Heart right ventricle (tissue), 16 donors: ENCODE measurements at regions not wholly inside any gene's neighbourhood (a gene's known extent, or its start where the extent isn't known, plus 50 kb on each side); places are given as distances from the start of the nearest gene placed in this dataset.

Experiments used
- ATAC-seq, 8 donors: fragments of 200-7000 bp; cut with Tn5 transposase; one replicate each; pipeline ENCODE4 v1.9.1; 2020; ENCODE audit warnings: mild to moderate bottlenecking in 8 of 8, moderate library complexity in 8 of 8, moderate number of reproducible peaks in 1 of 8
- DNase-seq, 2 donors: peaks; one replicate each; pipeline ENCODE4 v3.0.0-alpha.2; 2020
- H3K27ac ChIP-seq, 10 donors: fragments of 200-600 bp; sonication (generic) in 2 of 10; one replicate each; pipeline versions ENCODE4 v1.5.0 to v1.8.0; 2020 to 2022; ENCODE audit warnings: mild to moderate bottlenecking in 3 of 10
- H3K27me3 ChIP-seq, 7 donors: fragments of 200-600 bp; one replicate each; pipeline ENCODE4 v1.8.0; 2021 to 2022; ENCODE audit warnings: mild to moderate bottlenecking in 2 of 7
- H3K36me3 ChIP-seq, 9 donors: fragments of 200-600 bp; sonication (generic) in 1 of 9; one replicate each; pipeline versions ENCODE4 v1.5.0 to v1.8.0; 2020 to 2022; ENCODE audit warnings: mild to moderate bottlenecking in 2 of 9
- H3K4me1 ChIP-seq, 9 donors: fragments of 200-600 bp; sonication (generic) in 1 of 9; one replicate each; pipeline versions ENCODE4 v1.5.0 to v1.8.0; 2020 to 2022; ENCODE audit warnings: mild to moderate bottlenecking in 4 of 9
- H3K4me3 ChIP-seq, 10 donors: fragments of 200-600 bp; sonication (generic) in 2 of 10; one replicate each; pipeline versions ENCODE4 v1.5.0 to v1.8.0; 2020 to 2022; ENCODE audit warnings: mild to moderate bottlenecking in 7 of 10, moderate library complexity in 2 of 10
- H3K9me3 ChIP-seq, 11 donors: fragments of 200-600 bp in 10 of 11; sonication (generic) in 2 of 11; one replicate each; pipeline versions ENCODE4 v1.5.0 to v1.8.0; 2013 to 2022; ENCODE audit warnings: mild to moderate bottlenecking in 2 of 11, control low read depth in 1 of 11, moderate library complexity in 1 of 11
- WGBS, 2 donors: extraction: QIAGEN DNeasy Blood & Tissue Kit; methylation state at CpG; one replicate each; pipeline ENCODE4 v1.1.7; 2013; ENCODE audit warnings: inconsistent platforms in 1 of 2; 5-methylcytosine and 5-hydroxymethylcytosine counted together
- intact Hi-C, 10 donors: fragments of 100-400 bp; cut with DNase I; formaldehyde crosslinking; loops; one replicate each; pipeline versions ENCODE4 v1.11.1 to v1.14.2; 2022
- TF ChIP-seq, protein P1 (sequence below), 9 donors: fragments of 200-600 bp; sonication (generic) in 2 of 9; IDR thresholded peaks; one replicate each; pipeline versions ENCODE4 v1.5.0 to v1.8.0; 2021 to 2022; ENCODE audit warnings: antibody characterized with exemption in 9 of 9, mild to moderate bottlenecking in 5 of 9, moderate library complexity in 1 of 9
- donor health status: Arrhythmogenic right ventricular cardiomyopathy.
- donor health status: ischemic (EF 13 %, LVEDD 7.1; RV severe dilation, severe dysfunction).
- donor health status: healthy with polysubstance abuse.
- donor health status: DM: no; HTN: yes; CAD: no.
- donor health status: DM: no; HTN: no; CAD: no.
- donor health status: ischemic (EF 25% LVEDD 6.9; RV normal size, moderate dysfunction).
- donor health status: ischemic (EF 25% LVEDD 5.7; RV mildly dilated, moderate dysfunction).
- donor health status: healthy.
- donor health status: DM: yes; HTN: yes; CAD: no.
- donor health status: Ischemic cardiomyopathy.
- donor health status: ischemic (EF 35%, LVEDD 5.7; RV mildly dilated, moderate dysfunction).
- donor health status: nonischemic (EF 11% LVEDD 7.7; RV severe dilation, severe dysfunction).
- donor health status: DM: yes; HTN: yes; CAD: no.
- donor health status: PGD.
- donor health status: ischemic (EF 29% LVEDD 5.4; RV normal size, mild dysfunction).
- donor health status: nonischemic (EF 23%, LVEDD 6.1; RV moderate dilation, normal function).

DNA sequence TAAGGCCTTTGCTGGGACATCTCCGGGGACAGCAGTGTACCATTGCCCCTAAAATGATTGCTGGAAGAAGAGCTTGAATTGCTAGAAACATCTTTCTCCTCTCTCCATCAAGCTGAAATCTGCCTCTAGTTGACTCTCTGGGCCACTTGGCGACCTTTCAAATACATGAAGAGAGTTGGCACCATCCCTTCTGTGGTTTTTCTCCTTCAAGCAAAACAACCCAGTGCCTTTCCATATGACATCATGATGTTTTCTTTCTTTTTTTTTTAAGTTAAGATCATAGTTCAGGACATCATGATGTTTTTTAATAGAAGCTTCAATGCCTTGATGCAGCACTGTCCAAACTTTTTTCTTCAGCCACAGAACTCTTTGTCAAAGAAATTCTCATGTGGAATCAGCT, 144.0 kb upstream of the PTPRG start:
- H3K27ac ChIP-seq = no peak overlapping the region
- ATAC-seq (peak in 1 of 8 donors; percentile 27), DNase-seq (no peak)
- 81 to 85% methylated on average over 2 of the region's 2 CpGs for WGBS, 2 donors
- TF ChIP-seq, protein P1, sequence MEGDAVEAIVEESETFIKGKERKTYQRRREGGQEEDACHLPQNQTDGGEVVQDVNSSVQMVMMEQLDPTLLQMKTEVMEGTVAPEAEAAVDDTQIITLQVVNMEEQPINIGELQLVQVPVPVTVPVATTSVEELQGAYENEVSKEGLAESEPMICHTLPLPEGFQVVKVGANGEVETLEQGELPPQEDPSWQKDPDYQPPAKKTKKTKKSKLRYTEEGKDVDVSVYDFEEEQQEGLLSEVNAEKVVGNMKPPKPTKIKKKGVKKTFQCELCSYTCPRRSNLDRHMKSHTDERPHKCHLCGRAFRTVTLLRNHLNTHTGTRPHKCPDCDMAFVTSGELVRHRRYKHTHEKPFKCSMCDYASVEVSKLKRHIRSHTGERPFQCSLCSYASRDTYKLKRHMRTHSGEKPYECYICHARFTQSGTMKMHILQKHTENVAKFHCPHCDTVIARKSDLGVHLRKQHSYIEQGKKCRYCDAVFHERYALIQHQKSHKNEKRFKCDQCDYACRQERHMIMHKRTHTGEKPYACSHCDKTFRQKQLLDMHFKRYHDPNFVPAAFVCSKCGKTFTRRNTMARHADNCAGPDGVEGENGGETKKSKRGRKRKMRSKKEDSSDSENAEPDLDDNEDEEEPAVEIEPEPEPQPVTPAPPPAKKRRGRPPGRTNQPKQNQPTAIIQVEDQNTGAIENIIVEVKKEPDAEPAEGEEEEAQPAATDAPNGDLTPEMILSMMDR (IDR thresholded peaks at IDR 0.05) = no peak
- no peaks in the 10 kb centered on the region for H3K27me3 ChIP-seq
- intact Hi-C loops = no loop called here
- H3K4me1 ChIP-seq = peaks cover 0 to 9% (median 0%) of the 10 kb centered on the region in 9 donors
- no peak overlapping the region for H3K4me3 ChIP-seq
- H3K36me3 ChIP-seq = no peaks in the 10 kb centered on the region
- no peaks in the 10 kb centered on the region for H3K9me3 ChIP-seq

DNA sequence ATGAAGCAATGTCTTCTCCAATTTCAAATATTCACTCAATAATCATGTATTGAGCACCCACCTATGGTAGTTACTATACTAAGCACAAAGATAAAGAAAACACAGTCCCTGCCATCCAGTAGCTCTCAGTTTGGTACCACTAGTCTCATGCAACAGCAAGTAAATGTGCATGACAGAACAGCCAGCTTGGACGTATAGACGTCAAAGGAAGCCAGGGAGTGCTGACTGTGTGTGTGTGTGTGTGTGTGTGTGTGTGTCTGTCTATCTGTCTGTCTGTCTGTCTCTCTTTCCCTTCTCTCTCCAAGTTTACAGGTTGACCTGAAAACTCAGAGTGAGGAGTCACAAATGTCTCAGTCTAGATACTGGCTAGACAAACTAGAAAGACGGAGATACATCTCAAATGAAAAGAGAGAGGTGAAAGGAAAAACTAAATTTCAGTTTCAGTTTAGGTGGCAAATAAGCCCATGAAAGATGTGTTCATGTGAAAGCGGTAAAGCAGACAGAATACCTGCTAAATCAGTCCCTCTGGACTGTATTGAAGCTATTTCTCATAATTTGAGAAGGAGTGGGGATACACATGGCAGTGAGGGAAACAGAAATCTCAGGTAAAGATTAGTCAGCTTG, 141.1 kb upstream of the PTPRG start:
- ATAC-seq = no peak
- WGBS, 2 donors = 84 to 87% methylated on average over 4 of the region's 4 CpGs
- DNase-seq = no peak
- Histone ChIP-seq H3K27me3 (no peaks in the 10 kb centered on the region), H3K27ac (no peak overlapping the region), H3K9me3 (no peaks in the 10 kb centered on the region), H3K4me3 (no peak overlapping the region), H3K4me1 (peaks cover 0 to 9% (median 0%) of the 10 kb centered on the region in 9 donors), H3K36me3 (no peaks in the 10 kb centered on the region)
- intact Hi-C loops = no loop called here
- TF ChIP-seq, protein P1 (IDR thresholded peaks at IDR 0.05) = no peak

DNA sequence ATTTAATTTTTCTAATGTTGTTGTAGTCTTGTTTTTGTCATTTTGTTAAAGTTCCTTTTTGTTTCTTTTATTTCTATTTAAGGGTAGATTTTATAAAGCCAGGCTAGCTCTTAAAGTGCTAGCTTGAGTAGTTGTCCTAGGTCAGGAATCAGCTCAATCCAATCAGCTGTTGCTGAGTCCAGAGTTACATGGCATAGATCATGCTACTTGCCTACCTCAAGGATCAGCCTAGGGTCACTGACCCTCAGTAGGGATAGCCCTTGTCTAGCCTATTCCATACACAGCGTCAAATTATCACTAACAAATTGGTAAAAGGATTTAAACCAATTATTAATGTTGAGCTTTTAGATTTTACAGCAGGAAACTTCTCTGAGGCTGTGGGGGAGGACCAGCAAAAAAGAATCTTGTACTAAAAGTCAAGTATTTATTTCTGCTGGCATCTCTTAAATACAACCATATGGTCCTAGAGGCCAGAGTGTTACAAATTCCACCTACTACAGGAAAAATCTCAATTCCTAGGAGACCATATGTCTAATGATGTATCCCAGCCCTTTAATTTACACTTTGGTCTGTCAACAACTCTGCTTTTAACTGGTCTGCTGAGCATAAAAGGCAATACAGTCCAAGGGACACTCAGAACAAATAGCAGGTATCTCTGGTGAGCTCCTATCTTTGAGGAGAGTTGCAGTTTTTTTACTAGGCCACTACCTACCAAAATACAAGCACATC, 138.3 kb upstream of the PTPRG start:
- Histone ChIP-seq H3K4me1 (no peaks in the 10 kb centered on the region), H3K36me3 (no peaks in the 10 kb centered on the region), H3K27ac (no peak overlapping the region), H3K4me3 (no peak overlapping the region), H3K27me3 (no peaks in the 10 kb centered on the region), H3K9me3 (no peaks in the 10 kb centered on the region)
- intact Hi-C loops = no loop called here
- DNase-seq (no peak), ATAC-seq (no peak)
- TF ChIP-seq, protein P1 (IDR thresholded peaks at IDR 0.05) = no peak
- 71 to 72% methylated on average over 1 of the region's 1 CpG for WGBS, 2 donors

DNA sequence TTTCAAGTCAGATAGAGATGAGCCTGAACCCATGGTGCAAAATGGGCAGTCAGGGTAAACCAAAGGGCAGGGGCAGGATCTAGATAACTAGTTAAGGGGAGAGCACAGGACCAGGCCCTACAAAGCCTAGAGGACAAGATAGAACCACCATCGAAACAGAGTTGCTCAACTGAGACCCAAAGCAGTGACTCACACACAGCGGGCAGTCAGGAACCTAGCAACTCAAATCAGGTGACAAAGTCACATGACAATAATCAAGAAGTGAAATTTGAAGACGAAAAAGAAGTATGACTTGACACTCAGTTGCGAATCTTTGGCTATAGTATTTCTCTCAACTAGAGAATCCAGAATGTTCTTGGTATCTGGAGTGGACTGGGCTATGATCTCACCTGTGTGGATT, 136.0 kb upstream of the PTPRG start:
- no peak for ATAC-seq
- 94 to 95% methylated on average over 4 of the region's 4 CpGs for WGBS, 2 donors
- Histone ChIP-seq H3K27ac (no peak overlapping the region), H3K4me3 (no peak overlapping the region), H3K36me3 (no peaks in the 10 kb centered on the region), H3K9me3 (no peaks in the 10 kb centered on the region), H3K4me1 (no peaks in the 10 kb centered on the region), H3K27me3 (no peaks in the 10 kb centered on the region)
- TF ChIP-seq, protein P1 (IDR thresholded peaks at IDR 0.05) = no peak
- intact Hi-C loops = no loop called here
- no peak for DNase-seq
